ENCODE measurements at regions not wholly inside any gene's neighbourhood (a gene's known extent, or its start where the extent isn't known, plus 50 kb on each side); places are given as distances from the start of the nearest gene placed in this dataset.
"Not testable (repeated sequence)": the region's sequence is repeated elsewhere in the genome, so short reads cannot be mapped to it uniquely, and the experiment has no call there.

GRCh38 chr5:44674461-44674860, 134.3 kb upstream of the MRPS30 start:
- Mint-ChIP-seq H3K4me1 (no peaks in the 10 kb centered on the region), H3K27ac (no peak overlapping the region), H3K4me3 (no peak overlapping the region), H3K9me3 (peaks cover 6% of the 10 kb centered on the region), H3K36me3 (no peaks in the 10 kb centered on the region)
- DNase-seq (ENCODE audit: low spot score in 2 of 2) (no peak), ATAC-seq (no peak)

GRCh38 chr5:44668471-44668870, 140.3 kb upstream of the MRPS30 start:
- not testable (repeated sequence) for H3K36me3 Mint-ChIP-seq

DNA sequence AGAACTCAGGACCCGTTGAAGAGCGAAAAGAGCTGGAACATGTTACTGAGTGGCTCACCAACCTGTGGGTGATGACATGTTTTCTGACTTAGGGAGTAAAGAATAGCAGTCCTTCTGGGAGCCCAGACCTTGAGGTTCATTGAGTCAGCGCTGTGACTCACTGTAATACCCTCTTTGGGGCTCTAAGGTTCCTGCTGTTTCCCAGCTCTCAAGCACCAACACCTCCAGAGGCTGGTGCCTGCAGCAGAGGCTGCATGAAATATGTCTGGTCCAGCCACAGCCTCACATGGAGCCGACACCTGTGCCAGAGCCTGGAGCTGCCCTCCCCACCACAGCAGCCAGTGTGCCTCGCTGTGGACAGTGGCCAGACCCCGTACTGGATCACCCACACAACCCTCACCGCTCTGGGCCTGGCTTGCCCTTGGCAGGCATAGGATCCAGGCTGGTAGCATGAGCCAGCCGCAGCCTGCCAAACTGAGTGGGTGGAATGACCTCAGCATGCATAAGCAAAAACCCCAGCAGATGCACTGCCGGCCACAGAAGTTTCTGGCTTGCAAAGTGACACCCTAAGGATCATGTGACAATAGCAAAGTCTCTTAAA, 143.5 kb upstream of the MRPS30 start:
- H3K9me3 Mint-ChIP-seq: peaks cover 13% of the 10 kb centered on the region
- no peaks in the 10 kb centered on the region for H3K36me3 Mint-ChIP-seq
- H3K4me3 Mint-ChIP-seq: no peak overlapping the region
- DNase-seq (ENCODE audit: low spot score in 2 of 2) (no peak), ATAC-seq (peak; percentile 46)
- H3K4me1 Mint-ChIP-seq: no peaks in the 10 kb centered on the region
- H3K27ac Mint-ChIP-seq: no peak overlapping the region

More at GRCh38 chr5:44668471-44668870, 140.3 kb upstream of the MRPS30 start:
- H3K9me3 Mint-ChIP-seq; H3K4me3 Mint-ChIP-seq; DNase-seq (ENCODE audit: low spot score in 2 of 2); H3K27ac Mint-ChIP-seq; H3K4me1 Mint-ChIP-seq; ATAC-seq: not testable (repeated sequence)

DNA sequence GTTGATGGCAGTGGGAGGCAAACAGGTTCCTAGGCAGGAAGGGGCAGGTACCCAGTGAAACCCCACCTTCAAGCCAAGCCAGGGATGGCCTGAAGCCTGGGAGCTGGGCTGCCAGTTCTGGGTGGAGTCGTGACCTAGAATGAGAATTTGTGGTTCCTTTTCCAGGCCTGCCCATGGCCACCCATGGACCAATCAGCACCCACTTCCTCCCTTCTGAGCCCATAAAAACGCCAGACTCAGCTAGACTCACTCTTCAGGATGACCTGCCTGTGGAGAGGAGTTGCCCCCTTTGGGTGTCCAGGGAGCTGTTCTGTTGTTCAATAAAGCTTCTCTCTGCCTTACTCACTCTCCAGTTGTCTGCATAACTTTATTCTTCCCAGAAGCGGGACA, 144.0 kb upstream of the MRPS30 start:
- ATAC-seq: no peak
- no peak overlapping the region for H3K4me3 Mint-ChIP-seq
- no peak overlapping the region for H3K27ac Mint-ChIP-seq
- H3K9me3 Mint-ChIP-seq: peaks cover 13% of the 10 kb centered on the region
- H3K36me3 Mint-ChIP-seq: no peaks in the 10 kb centered on the region
- DNase-seq (ENCODE audit: low spot score in 2 of 2): no peak
- no peaks in the 10 kb centered on the region for H3K4me1 Mint-ChIP-seq

DNA sequence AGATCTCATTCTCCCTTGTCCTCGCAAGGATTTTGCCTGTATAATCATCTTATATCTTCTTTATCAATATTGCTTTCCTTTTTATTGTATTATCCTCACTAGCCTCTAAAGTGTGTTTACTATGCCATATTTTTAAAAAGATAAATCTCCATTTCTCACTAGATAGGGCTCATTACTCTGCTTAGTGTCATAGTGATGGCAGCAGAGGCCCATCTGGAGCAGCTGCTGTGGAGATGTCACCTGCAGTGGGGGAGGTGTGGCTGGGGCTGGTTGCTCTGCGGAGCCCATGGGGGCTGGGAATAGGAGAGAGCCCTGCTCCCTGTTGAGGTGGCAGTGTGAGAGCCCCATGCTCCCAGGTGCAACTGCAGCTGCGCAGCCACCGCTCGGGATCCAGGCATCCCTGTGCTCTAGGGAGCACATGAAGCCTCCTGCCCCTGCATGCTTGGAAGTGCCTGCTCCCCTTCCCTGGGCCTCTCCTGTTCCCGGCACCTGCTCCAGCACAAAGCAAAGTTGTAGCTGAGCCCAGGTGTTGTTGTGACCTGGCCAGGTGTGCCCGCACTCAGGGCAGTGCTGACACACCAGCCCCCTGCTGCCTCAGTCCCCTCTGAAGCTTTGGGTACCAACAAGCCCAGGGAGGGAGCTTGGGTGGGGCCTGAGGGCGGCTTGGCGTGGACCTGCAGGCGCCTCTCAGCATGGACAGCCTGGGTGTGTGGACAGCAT, 144.6 kb upstream of the MRPS30 start:
- H3K9me3 Mint-ChIP-seq: peaks cover 13% of the 10 kb centered on the region
- no peak overlapping the region for H3K4me3 Mint-ChIP-seq
- peak; percentile 39 for ATAC-seq
- no peaks in the 10 kb centered on the region for H3K36me3 Mint-ChIP-seq
- no peak for DNase-seq (ENCODE audit: low spot score in 2 of 2)
- no peak overlapping the region for H3K27ac Mint-ChIP-seq
- H3K4me1 Mint-ChIP-seq: no peaks in the 10 kb centered on the region

- Mint-ChIP-seq H3K4me1 (no peaks in the 10 kb centered on the region), H3K27ac (no peak overlapping the region), H3K4me3 (no peak overlapping the region), H3K9me3 (peaks cover 13% of the 10 kb centered on the region), H3K36me3 (no peaks in the 10 kb centered on the region)
- no peak for ATAC-seq
- DNase-seq (ENCODE audit: low spot score in 2 of 2): no peak
These were observed 146.9 kb upstream of the MRPS30 start for GRCh38 chr5:44661851-44662250.

DNA sequence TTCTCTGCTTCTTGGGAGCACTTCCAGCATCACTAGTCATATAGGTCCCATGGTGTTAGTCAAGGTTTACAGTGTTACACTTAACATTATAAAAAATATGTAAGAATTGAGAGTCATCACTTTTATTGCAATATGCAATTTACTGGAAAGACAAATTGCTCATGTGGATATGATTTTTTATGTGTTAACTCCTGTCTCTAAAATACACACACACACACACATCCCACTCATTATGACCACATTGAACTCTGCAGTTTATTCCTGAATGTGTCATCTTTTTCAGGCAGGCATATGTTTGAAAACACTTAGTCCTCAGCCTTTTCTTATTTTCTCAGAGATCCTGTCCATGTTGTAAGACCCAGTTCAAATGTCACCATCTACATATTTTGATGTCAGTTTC, 148.5 kb upstream of the MRPS30 start:
- Mint-ChIP-seq H3K4me1 (no peaks in the 10 kb centered on the region), H3K4me3 (no peak overlapping the region), H3K9me3 (peaks cover 12% of the 10 kb centered on the region), H3K36me3 (no peaks in the 10 kb centered on the region), H3K27ac (no peak overlapping the region)
- ATAC-seq (no peak), DNase-seq (ENCODE audit: low spot score in 2 of 2) (no peak)

GRCh38 chr5:44659334-44659733, 149.4 kb upstream of the MRPS30 start:
- ATAC-seq: no peak
- H3K36me3 Mint-ChIP-seq: no peaks in the 10 kb centered on the region
- H3K4me1 Mint-ChIP-seq: no peaks in the 10 kb centered on the region
- H3K9me3 Mint-ChIP-seq: peaks cover 13% of the 10 kb centered on the region
- H3K4me3 Mint-ChIP-seq: no peak overlapping the region
- no peak for DNase-seq (ENCODE audit: low spot score in 2 of 2)
- no peak overlapping the region for H3K27ac Mint-ChIP-seq

DNA sequence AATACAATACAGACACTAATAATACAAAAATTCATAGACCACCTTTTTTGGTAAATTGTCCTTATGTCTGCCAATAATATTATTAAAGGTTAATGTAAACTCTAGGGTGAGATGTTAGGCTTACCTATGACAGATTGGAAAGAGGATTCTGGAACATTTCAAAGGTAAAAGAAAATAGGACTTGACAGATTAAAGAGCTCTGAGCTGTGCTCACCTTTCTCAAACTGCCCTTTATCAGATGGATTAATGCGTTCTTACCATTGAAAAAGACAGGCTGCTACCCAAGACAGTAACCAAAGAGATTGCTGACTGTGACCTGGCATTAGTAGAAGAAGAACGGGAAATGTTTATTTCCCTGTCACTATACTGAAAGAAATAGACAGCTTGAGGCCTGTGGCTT, 156.1 kb upstream of the MRPS30 start:
- DNase-seq (ENCODE audit: low spot score in 2 of 2) (no peak), ATAC-seq (no peak)
- peaks cover 5% of the 10 kb centered on the region for H3K9me3 Mint-ChIP-seq
- no peak overlapping the region for H3K27ac Mint-ChIP-seq
- H3K4me3 Mint-ChIP-seq: no peak overlapping the region
- no peaks in the 10 kb centered on the region for H3K36me3 Mint-ChIP-seq
- H3K4me1 Mint-ChIP-seq: no peaks in the 10 kb centered on the region

DNA sequence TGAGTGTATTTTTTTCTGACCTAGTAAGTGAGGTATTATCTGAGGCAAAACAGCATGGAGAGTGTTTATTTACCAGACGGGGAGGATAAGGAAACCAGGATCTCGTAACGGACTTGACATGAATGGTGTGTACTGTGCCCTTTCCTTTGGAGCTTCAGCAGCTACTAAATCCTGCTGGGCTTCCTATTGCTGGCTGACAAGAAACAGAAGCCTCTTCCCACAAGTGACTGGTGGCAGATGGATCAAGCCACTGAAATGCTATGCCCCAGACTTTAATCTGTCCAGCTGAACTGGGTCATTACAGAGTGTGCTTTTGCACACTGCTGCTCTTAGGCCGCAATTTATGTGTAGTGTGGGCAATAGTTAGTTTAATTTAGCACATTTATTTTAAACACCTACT, 162.7 kb upstream of the MRPS30 start:
- Mint-ChIP-seq H3K27ac (no peak overlapping the region), H3K36me3 (no peaks in the 10 kb centered on the region), H3K9me3 (no peaks in the 10 kb centered on the region), H3K4me3 (no peak overlapping the region), H3K4me1 (no peaks in the 10 kb centered on the region)
- ATAC-seq (no peak), DNase-seq (ENCODE audit: low spot score in 2 of 2) (no peak)

GRCh38 chr5:44645502-44645901, 163.2 kb upstream of the MRPS30 start:
- H3K9me3 Mint-ChIP-seq: no peaks in the 10 kb centered on the region

GRCh38 chr5:44644628-44645027, 164.1 kb upstream of the MRPS30 start:
- no peaks in the 10 kb centered on the region for H3K4me1 Mint-ChIP-seq
- no peaks in the 10 kb centered on the region for H3K36me3 Mint-ChIP-seq
- no peak overlapping the region for H3K4me3 Mint-ChIP-seq
- DNase-seq (ENCODE audit: low spot score in 2 of 2) (no peak), ATAC-seq (no peak)
- no peaks in the 10 kb centered on the region for H3K9me3 Mint-ChIP-seq
- no peak overlapping the region for H3K27ac Mint-ChIP-seq

More at GRCh38 chr5:44645502-44645901, 163.2 kb upstream of the MRPS30 start:
- Mint-ChIP-seq H3K36me3 (no peaks in the 10 kb centered on the region), H3K4me3 (no peak overlapping the region), H3K27ac (no peak overlapping the region), H3K4me1 (no peaks in the 10 kb centered on the region)
- DNase-seq (ENCODE audit: low spot score in 2 of 2) (no peak), ATAC-seq (no peak)

GRCh38 chr5:44641820-44642219, 166.9 kb upstream of the MRPS30 start:
- Mint-ChIP-seq H3K27ac (no peak overlapping the region), H3K36me3 (no peaks in the 10 kb centered on the region), H3K9me3 (no peaks in the 10 kb centered on the region), H3K4me1 (no peaks in the 10 kb centered on the region), H3K4me3 (no peak overlapping the region)
- DNase-seq (ENCODE audit: low spot score in 2 of 2) (no peak), ATAC-seq (no peak)

GRCh38 chr5:44640945-44641456, 167.7 kb upstream of the MRPS30 start:
- DNase-seq (ENCODE audit: low spot score in 2 of 2) (no peak), ATAC-seq (no peak)
- H3K36me3 Mint-ChIP-seq: no peaks in the 10 kb centered on the region
- no peak overlapping the region for H3K4me3 Mint-ChIP-seq
- no peak overlapping the region for H3K27ac Mint-ChIP-seq
- H3K4me1 Mint-ChIP-seq: no peaks in the 10 kb centered on the region
- H3K9me3 Mint-ChIP-seq: no peaks in the 10 kb centered on the region

DNA sequence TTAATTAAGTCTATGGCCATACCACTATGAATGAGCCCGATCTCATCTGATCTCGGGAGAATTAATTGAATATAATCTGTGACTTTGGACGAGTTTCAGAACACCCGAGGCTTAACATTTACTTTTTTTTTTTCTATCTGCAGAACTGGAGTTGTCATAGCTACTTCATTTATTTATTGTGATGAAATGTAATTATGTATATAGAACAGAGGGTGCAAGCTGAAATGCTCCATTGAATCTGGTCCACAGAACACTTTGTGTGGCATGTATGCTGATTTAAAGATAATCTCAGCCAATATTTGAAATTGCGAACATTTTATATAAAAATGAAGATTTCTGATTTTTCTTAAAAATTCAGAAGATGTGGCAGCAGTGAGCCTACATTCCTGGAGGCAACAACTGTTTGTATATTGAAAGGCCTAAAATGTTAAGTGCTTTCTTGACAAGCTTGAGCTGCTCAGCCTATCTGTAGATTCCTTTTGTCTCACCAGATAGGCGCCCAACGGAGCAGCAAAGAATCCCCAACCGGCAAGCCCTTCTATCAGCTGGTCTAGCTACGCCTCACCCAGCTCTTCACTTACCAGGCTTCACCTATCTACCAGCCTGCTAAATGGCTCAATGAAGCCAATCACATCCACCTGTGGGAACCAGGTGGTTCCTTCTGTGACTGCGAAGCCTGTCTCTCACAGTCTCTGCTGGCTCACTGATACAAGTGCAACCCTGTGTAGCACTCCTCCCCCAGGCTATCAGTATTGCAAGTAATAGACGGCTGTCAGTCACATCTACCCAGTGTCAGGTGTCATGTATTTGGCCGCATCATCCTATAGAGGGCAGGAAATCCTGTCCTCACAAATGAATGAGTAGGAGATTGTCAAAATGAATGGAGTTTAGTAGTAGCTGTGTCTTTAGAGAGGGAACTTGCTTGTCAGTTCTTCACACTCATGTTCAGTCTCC, 170.6 kb upstream of the MRPS30 start:
- Mint-ChIP-seq H3K9me3 (peaks cover 5% of the 10 kb centered on the region), H3K27ac (no peak overlapping the region), H3K36me3 (no peaks in the 10 kb centered on the region), H3K4me3 (no peak overlapping the region), H3K4me1 (no peaks in the 10 kb centered on the region)
- peak; percentile 44 for ATAC-seq
- DNase-seq (ENCODE audit: low spot score in 2 of 2): no peak
